ENCODE measurements at regions not wholly inside any gene's neighbourhood (a gene's known extent, or its start where the extent isn't known, plus 50 kb on each side); places are given as distances from the start of the nearest gene placed in this dataset.
"Not testable (repeated sequence)": the region's sequence is repeated elsewhere in the genome, so short reads cannot be mapped to it uniquely, and the experiment has no call there.

DNA sequence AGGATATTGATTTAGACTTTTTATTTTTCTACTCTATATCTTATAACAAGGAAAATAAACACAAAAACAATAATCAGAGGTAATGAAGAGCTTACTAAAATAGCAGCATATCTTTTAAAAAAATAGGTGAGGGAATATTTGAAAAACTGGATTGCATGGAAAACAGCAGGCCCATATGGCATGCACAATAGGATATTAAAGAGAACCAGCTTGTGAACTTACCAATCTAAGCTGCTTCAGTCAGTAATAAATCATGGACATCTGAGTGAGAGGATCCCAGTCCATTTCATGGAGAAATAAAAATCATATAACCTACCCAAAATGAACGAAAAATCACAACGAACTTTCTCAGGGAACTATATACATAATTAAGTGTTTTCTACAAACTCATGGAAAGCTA, 634.6 kb downstream of the ADCYAP1 start:
- Histone ChIP-seq H3K9me3 (no peaks in the 10 kb centered on the region), H3K27ac (no peak overlapping the region), H3K27me3 (no peaks in the 10 kb centered on the region), H3K36me3 (no peaks in the 10 kb centered on the region), H3K4me3 (no peak overlapping the region), H3K4me1 (no peaks in the 10 kb centered on the region)
- intact Hi-C loops (cut with DNase I): no loop called here
- no peak for DNase-seq (ENCODE audit: extremely low spot score in 2 of 2)
- TF ChIP-seq POLR2AphosphoS5 (IDR thresholded peaks at IDR 0.05; ENCODE audit: insufficient read depth in 1 of 2, low read depth in 1 of 2) (no peak), POLR2A (IDR thresholded peaks at IDR 0.05) (no peak)
- TF ChIP-seq, protein P1, sequence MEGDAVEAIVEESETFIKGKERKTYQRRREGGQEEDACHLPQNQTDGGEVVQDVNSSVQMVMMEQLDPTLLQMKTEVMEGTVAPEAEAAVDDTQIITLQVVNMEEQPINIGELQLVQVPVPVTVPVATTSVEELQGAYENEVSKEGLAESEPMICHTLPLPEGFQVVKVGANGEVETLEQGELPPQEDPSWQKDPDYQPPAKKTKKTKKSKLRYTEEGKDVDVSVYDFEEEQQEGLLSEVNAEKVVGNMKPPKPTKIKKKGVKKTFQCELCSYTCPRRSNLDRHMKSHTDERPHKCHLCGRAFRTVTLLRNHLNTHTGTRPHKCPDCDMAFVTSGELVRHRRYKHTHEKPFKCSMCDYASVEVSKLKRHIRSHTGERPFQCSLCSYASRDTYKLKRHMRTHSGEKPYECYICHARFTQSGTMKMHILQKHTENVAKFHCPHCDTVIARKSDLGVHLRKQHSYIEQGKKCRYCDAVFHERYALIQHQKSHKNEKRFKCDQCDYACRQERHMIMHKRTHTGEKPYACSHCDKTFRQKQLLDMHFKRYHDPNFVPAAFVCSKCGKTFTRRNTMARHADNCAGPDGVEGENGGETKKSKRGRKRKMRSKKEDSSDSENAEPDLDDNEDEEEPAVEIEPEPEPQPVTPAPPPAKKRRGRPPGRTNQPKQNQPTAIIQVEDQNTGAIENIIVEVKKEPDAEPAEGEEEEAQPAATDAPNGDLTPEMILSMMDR (IDR thresholded peaks at IDR 0.05): no peak

GRCh38 chr18:1541478-1541877, 636.8 kb downstream of the ADCYAP1 start:
- intact Hi-C loops (cut with DNase I): no loop called here
- TF ChIP-seq, protein P1 (IDR thresholded peaks at IDR 0.05): no peak
- TF ChIP-seq POLR2AphosphoS5 (IDR thresholded peaks at IDR 0.05; ENCODE audit: insufficient read depth in 1 of 2, low read depth in 1 of 2): no peak
- no peak for TF ChIP-seq POLR2A (IDR thresholded peaks at IDR 0.05)

DNA sequence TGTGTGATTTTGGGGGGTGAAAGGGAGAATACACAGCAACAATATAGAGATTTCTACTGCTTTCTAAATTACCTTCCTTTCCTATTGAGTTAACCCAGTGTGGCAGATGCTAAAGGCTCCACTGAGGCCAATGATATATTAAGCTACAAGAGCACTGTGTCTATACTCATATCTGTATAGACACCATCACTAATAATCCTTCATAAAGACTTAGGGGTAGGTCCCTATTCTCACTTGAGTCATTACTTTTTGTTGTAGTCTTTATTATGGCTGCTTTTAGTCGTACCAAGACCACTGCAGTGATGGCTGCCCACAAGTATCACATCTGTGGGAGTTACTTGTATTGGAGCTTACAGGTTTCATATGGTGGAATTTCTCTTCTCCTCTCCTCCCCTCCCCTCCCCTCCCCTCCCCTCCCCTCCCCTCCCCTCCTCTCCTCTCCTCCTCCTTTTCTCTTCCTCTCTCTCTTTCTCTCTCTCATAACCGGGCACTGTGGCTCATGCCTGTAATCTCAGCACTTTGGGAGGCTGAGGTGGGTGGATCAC, 637.6 kb downstream of the ADCYAP1 start:
- intact Hi-C loops (cut with DNase I): no loop called here
- H3K9me3 ChIP-seq: no peaks in the 10 kb centered on the region
- no peak for DNase-seq (ENCODE audit: extremely low spot score in 2 of 2)
- H3K36me3 ChIP-seq: no peaks in the 10 kb centered on the region
- no peak overlapping the region for H3K4me3 ChIP-seq
- H3K27me3 ChIP-seq: no peaks in the 10 kb centered on the region
- H3K4me1 ChIP-seq: no peaks in the 10 kb centered on the region
- no peak for TF ChIP-seq POLR2AphosphoS5 (IDR thresholded peaks at IDR 0.05; ENCODE audit: insufficient read depth in 1 of 2, low read depth in 1 of 2)
- TF ChIP-seq POLR2A (IDR thresholded peaks at IDR 0.05): no peak
- TF ChIP-seq, protein P1 (IDR thresholded peaks at IDR 0.05): no peak
- H3K27ac ChIP-seq: no peak overlapping the region

More at GRCh38 chr18:1541478-1541877, 636.8 kb downstream of the ADCYAP1 start:
- H3K4me3 ChIP-seq: no peak overlapping the region
- H3K9me3 ChIP-seq: no peaks in the 10 kb centered on the region
- H3K36me3 ChIP-seq: no peaks in the 10 kb centered on the region
- no peak for DNase-seq (ENCODE audit: extremely low spot score in 2 of 2)
- no peaks in the 10 kb centered on the region for H3K27me3 ChIP-seq
- no peak overlapping the region for H3K27ac ChIP-seq
- H3K4me1 ChIP-seq: no peaks in the 10 kb centered on the region

GRCh38 chr18:1544016-1544415, 639.3 kb downstream of the ADCYAP1 start:
- Histone ChIP-seq H3K27ac (no peak overlapping the region), H3K4me1 (no peaks in the 10 kb centered on the region), H3K36me3 (no peaks in the 10 kb centered on the region), H3K4me3 (no peak overlapping the region), H3K27me3 (no peaks in the 10 kb centered on the region), H3K9me3 (no peaks in the 10 kb centered on the region)
- no peak for DNase-seq (ENCODE audit: extremely low spot score in 2 of 2)
- intact Hi-C loops (cut with DNase I): no loop called here
- TF ChIP-seq POLR2A (IDR thresholded peaks at IDR 0.05) (no peak), POLR2AphosphoS5 (IDR thresholded peaks at IDR 0.05; ENCODE audit: insufficient read depth in 1 of 2, low read depth in 1 of 2) (no peak)
- TF ChIP-seq, protein P1 (IDR thresholded peaks at IDR 0.05): no peak

- DNase-seq (ENCODE audit: extremely low spot score in 2 of 2); H3K9me3 ChIP-seq; H3K4me3 ChIP-seq; H3K4me1 ChIP-seq; H3K36me3 ChIP-seq; H3K27ac ChIP-seq; H3K27me3 ChIP-seq; intact Hi-C loops (cut with DNase I): not testable (repeated sequence)
Measured at GRCh38 chr18:1557711-1558110, 653.0 kb downstream of the ADCYAP1 start.
